GM12878 (cell line): ENCODE measurements at regions not wholly inside any gene's neighbourhood (a gene's known extent, or its start where the extent isn't known, plus 50 kb on each side); places are given as distances from the start of the nearest gene placed in this dataset.

Experiments used
- CREB1 ChIP-seq: IDR thresholded peaks from 2 replicates; pipeline ENCODE4 v1.6.1; 2012; ENCODE audit warnings: low read depth, mild to moderate bottlenecking, inconsistent platforms
- EGR1 ChIP-seq, 2 experiments: IDR thresholded peaks; 1 replicate in 1 of 2; 2 replicates in 1 of 2; pipeline ENCODE4 v1.6.1; 2011 to 2012; ENCODE audit warnings: low read depth in 2 of 2, low read length in 2 of 2, borderline replicate concordance in 1 of 2, mild to moderate bottlenecking in 1 of 2, moderate library complexity in 1 of 2
- EZH2 ChIP-seq: IDR thresholded peaks from 2 replicates; pipeline ENCODE4 v1.6.1; 2012; ENCODE audit warnings: low read depth, mild to moderate bottlenecking, control low read depth, inconsistent platforms, low read length, borderline replicate concordance; ENCODE audit not compliant: control insufficient read depth
- GABPA ChIP-seq: IDR thresholded peaks from 2 replicates; pipeline ENCODE4 v1.6.1; 2014; ENCODE audit warnings: antibody characterized with exemption, low read depth, mild to moderate bottlenecking, inconsistent platforms
- MYC ChIP-seq: IDR thresholded peaks from 2 replicates; pipeline ENCODE4 v1.6.1; 2011; ENCODE audit warnings: mild to moderate bottlenecking, low read length, moderate library complexity, inconsistent platforms; ENCODE audit not compliant: insufficient read depth, insufficient replicate concordance, insufficient read length, severe bottlenecking
- POLR2A ChIP-seq: IDR thresholded peaks from 2 replicates; pipeline ENCODE4 v1.6.1; 2011; ENCODE audit warnings: low read depth, mild to moderate bottlenecking, low read length
- SMAD1 ChIP-seq: fragments of 450-650 bp; IDR thresholded peaks from 2 replicates; pipeline ENCODE4 v1.6.1; 2018; ENCODE audit warnings: mild to moderate bottlenecking, low read depth; ENCODE audit not compliant: partially characterized antibody
- ZNF274 ChIP-seq: IDR thresholded peaks from one replicate; pipeline ENCODE4 v1.8.0; 2011; ENCODE audit not compliant: insufficient read length, insufficient read depth
- TF ChIP-seq, protein P1 (sequence below), 3 experiments: IDR thresholded peaks in 2 of 3; conservative IDR thresholded peaks in 1 of 3; 2 replicates each; pipeline ENCODE4 v1.5.1; 2011; ENCODE audit warnings: low read depth in 3 of 3, low read length in 3 of 3, mild to moderate bottlenecking in 3 of 3, control low read depth in 2 of 3, moderate library complexity in 2 of 3, inconsistent platforms in 1 of 3, mixed read lengths in 1 of 3; ENCODE audit not compliant: control insufficient read depth in 2 of 3, insufficient read depth in 1 of 3; ENCODE audit errors: extremely low read depth in 1 of 3
- TF ChIP-seq, protein P2 (sequence below): fragments of 450-650 bp; IDR thresholded peaks from 2 replicates; pipeline ENCODE4 v1.6.1; 2018; ENCODE audit warnings: mild to moderate bottlenecking, low read depth, moderate library complexity; ENCODE audit not compliant: partially characterized antibody
- TF ChIP-seq, protein P3 (sequence below): IDR thresholded peaks from 2 replicates; pipeline ENCODE4 v1.6.1; 2012; ENCODE audit warnings: low read depth, low read length, improper control_type of control experiment

DNA sequence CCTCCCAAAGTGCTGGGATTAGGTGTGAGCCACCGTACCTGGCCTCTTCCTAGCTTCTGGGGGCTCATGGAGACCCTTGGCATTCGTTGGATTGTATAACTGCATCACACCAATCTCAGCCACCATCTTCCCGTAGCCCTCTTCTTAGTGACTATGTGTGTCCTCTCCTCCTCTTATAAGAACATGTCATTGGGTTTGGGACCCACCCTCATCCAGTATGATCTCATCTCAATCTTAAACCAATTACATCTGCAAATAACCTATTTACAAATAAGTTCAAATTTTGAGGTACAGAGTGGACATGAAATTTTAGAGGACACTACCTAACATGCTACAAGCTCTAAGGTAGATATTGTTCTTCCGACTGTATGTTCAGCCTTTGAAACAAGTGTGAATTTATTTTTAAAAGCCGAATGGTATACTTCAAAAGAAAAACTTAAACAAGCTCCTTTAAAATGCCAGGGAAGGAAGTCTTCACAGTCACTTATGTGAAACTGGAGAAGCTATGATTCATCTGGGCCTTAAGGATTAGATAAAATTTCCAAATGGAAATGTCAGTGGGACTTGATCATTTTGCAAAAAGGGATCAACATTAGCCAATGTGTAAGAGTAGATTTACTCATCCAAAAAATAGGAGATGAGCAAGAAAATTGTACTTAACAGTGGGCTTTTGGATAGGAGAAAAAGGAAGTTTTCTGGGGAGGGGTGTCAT is 225.7 kb downstream of the MEX3B start:
- TF ChIP-seq, protein P1, sequence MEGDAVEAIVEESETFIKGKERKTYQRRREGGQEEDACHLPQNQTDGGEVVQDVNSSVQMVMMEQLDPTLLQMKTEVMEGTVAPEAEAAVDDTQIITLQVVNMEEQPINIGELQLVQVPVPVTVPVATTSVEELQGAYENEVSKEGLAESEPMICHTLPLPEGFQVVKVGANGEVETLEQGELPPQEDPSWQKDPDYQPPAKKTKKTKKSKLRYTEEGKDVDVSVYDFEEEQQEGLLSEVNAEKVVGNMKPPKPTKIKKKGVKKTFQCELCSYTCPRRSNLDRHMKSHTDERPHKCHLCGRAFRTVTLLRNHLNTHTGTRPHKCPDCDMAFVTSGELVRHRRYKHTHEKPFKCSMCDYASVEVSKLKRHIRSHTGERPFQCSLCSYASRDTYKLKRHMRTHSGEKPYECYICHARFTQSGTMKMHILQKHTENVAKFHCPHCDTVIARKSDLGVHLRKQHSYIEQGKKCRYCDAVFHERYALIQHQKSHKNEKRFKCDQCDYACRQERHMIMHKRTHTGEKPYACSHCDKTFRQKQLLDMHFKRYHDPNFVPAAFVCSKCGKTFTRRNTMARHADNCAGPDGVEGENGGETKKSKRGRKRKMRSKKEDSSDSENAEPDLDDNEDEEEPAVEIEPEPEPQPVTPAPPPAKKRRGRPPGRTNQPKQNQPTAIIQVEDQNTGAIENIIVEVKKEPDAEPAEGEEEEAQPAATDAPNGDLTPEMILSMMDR (IDR thresholded peaks at IDR 0.05 in 2 of 3, conservative IDR thresholded peaks at IDR 0.05 in 1 of 3; ENCODE audit: control insufficient read depth in 2 of 3, extremely low read depth in 1 of 3, insufficient read depth in 1 of 3, low read depth in 3 of 3, low read length in 3 of 3), result no peak
- TF ChIP-seq CREB1 (no peak), EGR1 (IDR thresholded peaks at IDR 0.05; ENCODE audit: borderline replicate concordance in 1 of 2, low read depth in 2 of 2, low read length in 2 of 2) (no peak), MYC (no peak), GABPA (no peak), EZH2 (no peak), SMAD1 (no peak), POLR2A (no peak), ZNF274 (no peak)
- TF ChIP-seq, protein P2, sequence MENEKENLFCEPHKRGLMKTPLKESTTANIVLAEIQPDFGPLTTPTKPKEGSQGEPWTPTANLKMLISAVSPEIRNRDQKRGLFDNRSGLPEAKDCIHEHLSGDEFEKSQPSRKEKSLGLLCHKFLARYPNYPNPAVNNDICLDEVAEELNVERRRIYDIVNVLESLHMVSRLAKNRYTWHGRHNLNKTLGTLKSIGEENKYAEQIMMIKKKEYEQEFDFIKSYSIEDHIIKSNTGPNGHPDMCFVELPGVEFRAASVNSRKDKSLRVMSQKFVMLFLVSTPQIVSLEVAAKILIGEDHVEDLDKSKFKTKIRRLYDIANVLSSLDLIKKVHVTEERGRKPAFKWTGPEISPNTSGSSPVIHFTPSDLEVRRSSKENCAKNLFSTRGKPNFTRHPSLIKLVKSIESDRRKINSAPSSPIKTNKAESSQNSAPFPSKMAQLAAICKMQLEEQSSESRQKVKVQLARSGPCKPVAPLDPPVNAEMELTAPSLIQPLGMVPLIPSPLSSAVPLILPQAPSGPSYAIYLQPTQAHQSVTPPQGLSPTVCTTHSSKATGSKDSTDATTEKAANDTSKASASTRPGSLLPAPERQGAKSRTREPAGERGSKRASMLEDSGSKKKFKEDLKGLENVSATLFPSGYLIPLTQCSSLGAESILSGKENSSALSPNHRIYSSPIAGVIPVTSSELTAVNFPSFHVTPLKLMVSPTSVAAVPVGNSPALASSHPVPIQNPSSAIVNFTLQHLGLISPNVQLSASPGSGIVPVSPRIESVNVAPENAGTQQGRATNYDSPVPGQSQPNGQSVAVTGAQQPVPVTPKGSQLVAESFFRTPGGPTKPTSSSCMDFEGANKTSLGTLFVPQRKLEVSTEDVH, result no peak
- TF ChIP-seq, protein P3, sequence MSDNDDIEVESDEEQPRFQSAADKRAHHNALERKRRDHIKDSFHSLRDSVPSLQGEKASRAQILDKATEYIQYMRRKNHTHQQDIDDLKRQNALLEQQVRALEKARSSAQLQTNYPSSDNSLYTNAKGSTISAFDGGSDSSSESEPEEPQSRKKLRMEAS, result no peak
